SIG-M5 (cell line): ENCODE measurements at regions not wholly inside any gene's neighbourhood (a gene's known extent, or its start where the extent isn't known, plus 50 kb on each side); places are given as distances from the start of the nearest gene placed in this dataset.

ENCODE experiments used
- DNase-seq: peaks from one replicate; lab custom pipeline; 2025; lab: John Stamatoyannopoulos, UW

- no peak for DNase-seq
Observed at GRCh38 chr1:57866998-57867397, 443.1 kb upstream of the DAB1 start.

- no peak for DNase-seq
Observed at GRCh38 chr1:57860931-57861565, 437.2 kb upstream of the DAB1 start.

GRCh38 chr1:57860325-57860724 lies 436.5 kb upstream of the DAB1 start:
- DNase-seq = no peak

GRCh38 chr1:57858740-57859139 lies 434.9 kb upstream of the DAB1 start:
- DNase-seq = no peak

- DNase-seq = no peak
Observed at GRCh38 chr1:57857809-57858208, 433.9 kb upstream of the DAB1 start.

- no peak for DNase-seq
Observed at GRCh38 chr1:57854436-57854835, 430.6 kb upstream of the DAB1 start.

GRCh38 chr1:57850176-57850940 lies 426.5 kb upstream of the DAB1 start:
- no peak for DNase-seq

- DNase-seq = no peak
Observed at GRCh38 chr1:57848406-57848805, 424.5 kb upstream of the DAB1 start.

GRCh38 chr1:57845041-57845440 lies 421.2 kb upstream of the DAB1 start:
- no peak for DNase-seq

GRCh38 chr1:57844382-57844980 lies 420.6 kb upstream of the DAB1 start:
- DNase-seq = no peak

- no peak for DNase-seq
Observed at GRCh38 chr1:57843760-57844159, 419.9 kb upstream of the DAB1 start.

- DNase-seq = no peak
Observed at GRCh38 chr1:57839526-57839925, 415.7 kb upstream of the DAB1 start.

GRCh38 chr1:57839067-57839466 lies 415.2 kb upstream of the DAB1 start:
- DNase-seq = no peak

- DNase-seq = no peak
Observed at GRCh38 chr1:57835620-57836019, 411.8 kb upstream of the DAB1 start.

- DNase-seq = no peak
Observed at GRCh38 chr1:57833296-57833695, 409.4 kb upstream of the DAB1 start.

GRCh38 chr1:57832612-57833011 lies 408.8 kb upstream of the DAB1 start:
- DNase-seq = no peak

GRCh38 chr1:57831624-57832023 lies 407.8 kb upstream of the DAB1 start:
- DNase-seq = no peak

- no peak for DNase-seq
Observed at GRCh38 chr1:57826535-57826934, 402.7 kb upstream of the DAB1 start.

GRCh38 chr1:57824535-57824934 lies 400.7 kb upstream of the DAB1 start:
- no peak for DNase-seq

GRCh38 chr1:57820356-57821095 lies 396.7 kb upstream of the DAB1 start:
- DNase-seq = no peak

- no peak for DNase-seq
Observed at GRCh38 chr1:57819893-57820292, 396.0 kb upstream of the DAB1 start.

- no peak for DNase-seq
Observed at GRCh38 chr1:57803586-57803985, 379.7 kb upstream of the DAB1 start.

GRCh38 chr1:57800376-57800775 lies 376.5 kb upstream of the DAB1 start:
- no peak for DNase-seq
